Left lung (tissue), 4 donors: ENCODE measurements at regions not wholly inside any gene's neighbourhood (a gene's known extent, or its start where the extent isn't known, plus 50 kb on each side); places are given as distances from the start of the nearest gene placed in this dataset.

Experiments
- ATAC-seq: fragments of 200-7000 bp; cut with Tn5 transposase; one replicate; pipeline ENCODE4 v1.9.1; 2020; ENCODE audit warnings: moderate library complexity
- DNase-seq, 4 donors: peaks; one replicate each; pipeline ENCODE4 v3.0.0-alpha.2; 2013 to 2020
- H3K27ac ChIP-seq, 2 donors: fragments of 200-600 bp; sonication (generic) in 1 of 2; one replicate each; pipeline versions ENCODE4 v1.5.0 to v1.8.0; 2020 to 2021
- H3K27me3 ChIP-seq, 2 donors: fragments of 200-600 bp; sonication (generic) in 1 of 2; one replicate each; pipeline versions ENCODE4 v1.5.0 to v1.8.0; 2020 to 2021
- H3K36me3 ChIP-seq, 2 donors: fragments of 200-600 bp; sonication (generic) in 1 of 2; one replicate each; pipeline versions ENCODE4 v1.5.0 to v1.8.0; 2020 to 2021
- H3K4me1 ChIP-seq, 2 donors: fragments of 200-600 bp; one replicate each; pipeline ENCODE4 v1.8.0; 2021
- H3K4me3 ChIP-seq, 2 donors: fragments of 200-600 bp; sonication (generic) in 1 of 2; one replicate each; pipeline versions ENCODE4 v1.5.0 to v1.8.0; 2020 to 2021; ENCODE audit warnings: mild to moderate bottlenecking in 1 of 2
- H3K9me3 ChIP-seq, 2 donors: fragments of 200-600 bp; sonication (generic) in 1 of 2; one replicate each; pipeline versions ENCODE4 v1.5.0 to v1.8.0; 2020 to 2021
- CTCF ChIP-seq, 2 donors: fragments of 200-600 bp; sonication (generic) in 1 of 2; IDR thresholded peaks; one replicate each; pipeline versions ENCODE4 v1.5.0 to v1.8.0; 2021; ENCODE audit warnings: antibody characterized with exemption in 2 of 2
- intact Hi-C, 2 donors: fragments of 100-400 bp; cut with DNase I; formaldehyde crosslinking; loops; one replicate each; pipeline versions ENCODE4 v1.11.2 to v1.14.2; 2022
- donor health status: DM: no; HTN: yes; CAD: no.
- donor health status: DM: no; HTN: no; CAD: no.

DNA sequence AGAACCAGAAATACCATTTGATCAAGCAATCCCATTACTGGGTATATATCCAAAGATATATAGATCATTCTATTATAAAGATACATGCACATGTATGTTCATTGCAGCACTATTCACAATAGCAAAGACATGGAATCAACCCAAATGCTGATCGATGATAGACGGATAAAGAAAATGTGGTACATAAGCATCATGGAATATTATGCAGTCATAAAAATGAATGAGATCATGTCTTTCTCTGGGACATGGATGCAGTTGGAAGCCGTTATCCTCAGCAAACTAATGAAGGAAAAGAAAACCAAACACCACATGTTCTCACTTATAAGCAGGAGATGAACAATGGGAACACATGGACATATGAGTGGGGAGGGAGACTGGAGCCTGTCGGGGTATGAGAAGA is 1540.9 kb upstream of the MIR17HG start:
- no peak for DNase-seq
- Histone ChIP-seq H3K36me3 (no peaks in the 10 kb centered on the region), H3K9me3 (no peaks in the 10 kb centered on the region), H3K27ac (no peak overlapping the region), H3K4me3 (no peak overlapping the region), H3K27me3 (no peaks in the 10 kb centered on the region), H3K4me1 (no peaks in the 10 kb centered on the region)
- intact Hi-C loops, result no loop called here
- no peak for ATAC-seq
- TF ChIP-seq CTCF (IDR thresholded peaks at IDR 0.05), result no peak

- H3K27me3 ChIP-seq, result no peaks in the 10 kb centered on the region
- TF ChIP-seq CTCF (IDR thresholded peaks at IDR 0.05), result no peak
- ATAC-seq, result no peak
- DNase-seq, result no peak
- H3K4me1 ChIP-seq, result no peaks in the 10 kb centered on the region
- H3K4me3 ChIP-seq, result no peak overlapping the region
- H3K27ac ChIP-seq, result no peak overlapping the region
- no peaks in the 10 kb centered on the region for H3K36me3 ChIP-seq
- H3K9me3 ChIP-seq, result peaks cover 0 to 8% of the 10 kb centered on the region in 2 donors
- intact Hi-C loops, result no loop called here
Measured at GRCh38 chr13:89812856-89813255, 1534.6 kb upstream of the MIR17HG start.

DNA sequence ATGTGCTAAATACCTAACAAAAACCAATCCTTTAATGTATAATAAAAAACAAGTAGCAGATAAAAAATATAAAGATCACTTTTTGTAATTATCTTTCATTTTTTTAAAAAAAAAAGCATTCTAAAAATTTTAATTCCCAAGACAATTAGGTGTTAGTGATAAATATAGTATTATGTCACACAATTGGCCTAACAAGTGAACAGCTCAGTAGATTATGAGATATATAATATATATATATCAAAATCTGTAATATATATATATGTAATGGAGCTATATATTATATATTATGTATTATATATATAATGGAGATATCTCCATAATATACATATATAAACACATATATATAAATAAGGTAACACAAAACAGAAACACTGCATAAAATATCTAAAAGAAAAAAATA is 1531.1 kb upstream of the MIR17HG start:
- no peak for DNase-seq
- peaks cover 0 to 16% of the 10 kb centered on the region in 2 donors for H3K9me3 ChIP-seq
- no peaks in the 10 kb centered on the region for H3K27me3 ChIP-seq
- no peak overlapping the region for H3K4me3 ChIP-seq
- intact Hi-C loops, result no loop called here
- no peak for TF ChIP-seq CTCF (IDR thresholded peaks at IDR 0.05)
- H3K4me1 ChIP-seq, result no peaks in the 10 kb centered on the region
- no peak for ATAC-seq
- H3K36me3 ChIP-seq, result no peaks in the 10 kb centered on the region
- no peak overlapping the region for H3K27ac ChIP-seq

- no peaks in the 10 kb centered on the region for H3K36me3 ChIP-seq
- no peak overlapping the region for H3K4me3 ChIP-seq
- no peak overlapping the region for H3K27ac ChIP-seq
- intact Hi-C loops, result no loop called here
- no peak for TF ChIP-seq CTCF (IDR thresholded peaks at IDR 0.05)
- H3K4me1 ChIP-seq, result no peaks in the 10 kb centered on the region
- H3K9me3 ChIP-seq, result peaks cover 0 to 12% of the 10 kb centered on the region in 2 donors
- no peak for DNase-seq
- no peaks in the 10 kb centered on the region for H3K27me3 ChIP-seq
- no peak for ATAC-seq
Measured at GRCh38 chr13:89822467-89822866, 1525.0 kb upstream of the MIR17HG start.

- ATAC-seq (no peak), DNase-seq (no peak)
- TF ChIP-seq CTCF (IDR thresholded peaks at IDR 0.05), result no peak
- Histone ChIP-seq H3K4me1 (no peaks in the 10 kb centered on the region), H3K27me3 (no peaks in the 10 kb centered on the region), H3K36me3 (no peaks in the 10 kb centered on the region), H3K9me3 (no peaks in the 10 kb centered on the region), H3K27ac (no peak overlapping the region), H3K4me3 (no peak overlapping the region)
- intact Hi-C loops, result no loop called here
Measured at GRCh38 chr13:89827552-89827951, 1519.9 kb upstream of the MIR17HG start.
